ENCODE measurements at regions not wholly inside any gene's neighbourhood (a gene's known extent, or its start where the extent isn't known, plus 50 kb on each side); places are given as distances from the start of the nearest gene placed in this dataset.

GRCh38 chr2:236417150-236417549 lies 152.5 kb upstream of the ACKR3 start:
- TF ChIP-seq CTCF (IDR thresholded peaks at IDR 0.05; ENCODE audit: low read length) (no peak), EZH2 (IDR thresholded peaks at IDR 0.05; ENCODE audit: borderline replicate concordance, low read length) (no peak)

Data from OCI-LY1 (cell line).